GM19395 (cell line): ENCODE measurements at regions not wholly inside any gene's neighbourhood (a gene's known extent, or its start where the extent isn't known, plus 50 kb on each side); places are given as distances from the start of the nearest gene placed in this dataset.
"Not testable (repeated sequence)": the region's sequence is repeated elsewhere in the genome, so short reads cannot be mapped to it uniquely, and the experiment has no call there.

Experiments used
- ATAC-seq: cut with Tn5 transposase; IDR thresholded peaks from one replicate; pipeline ENCODE4 v1.9.1; 2021; ENCODE audit warnings: mild to moderate bottlenecking, moderate library complexity; ENCODE audit not compliant: unreplicated experiment

DNA sequence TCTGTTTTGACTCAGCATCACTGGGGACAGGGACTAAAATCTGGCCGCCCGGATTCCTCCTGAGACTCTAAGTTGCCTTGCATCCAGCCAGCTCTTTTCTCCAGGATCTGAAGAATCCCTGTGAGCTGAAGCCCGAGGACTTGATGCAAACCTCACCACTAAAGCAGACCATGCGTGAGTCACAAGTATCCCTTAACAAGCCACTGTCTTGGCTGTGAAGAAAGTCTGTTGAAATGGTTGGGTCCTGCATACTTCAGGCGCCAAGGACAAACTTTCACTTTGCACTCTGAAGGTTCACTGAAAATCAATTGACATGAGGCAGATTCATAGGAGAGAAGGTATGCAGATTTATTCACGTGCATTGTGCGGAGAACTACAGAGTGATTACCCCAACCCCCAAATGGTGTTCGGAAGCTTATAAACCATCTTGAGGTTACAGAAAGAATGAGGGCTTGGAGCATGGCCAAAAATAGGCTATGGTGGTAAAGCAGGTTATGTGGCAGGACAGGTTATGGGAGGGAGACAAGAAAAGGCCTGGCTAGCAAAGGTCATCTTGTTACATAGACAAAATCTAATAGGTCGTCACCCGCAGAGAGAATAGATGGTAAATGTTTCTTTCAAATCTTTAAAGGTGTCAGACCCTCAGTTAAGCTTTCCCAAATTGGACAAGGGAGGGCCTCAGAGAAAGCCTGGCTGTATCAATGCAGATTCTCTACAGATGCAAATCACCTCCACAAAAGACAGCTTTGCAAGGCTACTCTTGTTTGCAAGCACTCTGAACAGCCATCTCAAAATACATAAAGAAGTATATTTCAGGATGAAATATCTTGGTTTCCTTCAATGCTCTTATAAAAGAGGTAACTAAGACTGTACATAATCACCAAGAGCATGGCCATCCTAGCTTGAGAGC, 126.3 kb upstream of the PLAAT1 start:
- ATAC-seq = no peak

DNA sequence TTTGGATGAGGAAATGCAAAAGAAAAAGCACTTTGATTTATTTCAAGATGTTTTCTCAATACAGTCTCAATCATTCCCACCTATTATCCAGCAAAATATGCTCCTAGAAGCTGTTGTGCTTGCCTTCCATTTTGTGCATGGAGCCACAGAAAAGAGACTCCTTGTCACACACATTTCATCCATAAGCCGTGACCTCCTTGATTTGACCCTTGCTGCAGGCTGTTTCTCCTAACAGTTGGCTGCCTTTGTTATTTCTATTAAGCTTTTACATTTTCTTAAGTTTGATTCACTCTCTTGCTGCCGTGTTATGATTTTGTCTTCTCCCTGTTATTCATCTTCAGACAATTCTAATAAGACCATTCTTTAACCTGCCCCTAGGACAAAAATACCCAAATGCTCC, 124.2 kb upstream of the PLAAT1 start:
- ATAC-seq = no peak

DNA sequence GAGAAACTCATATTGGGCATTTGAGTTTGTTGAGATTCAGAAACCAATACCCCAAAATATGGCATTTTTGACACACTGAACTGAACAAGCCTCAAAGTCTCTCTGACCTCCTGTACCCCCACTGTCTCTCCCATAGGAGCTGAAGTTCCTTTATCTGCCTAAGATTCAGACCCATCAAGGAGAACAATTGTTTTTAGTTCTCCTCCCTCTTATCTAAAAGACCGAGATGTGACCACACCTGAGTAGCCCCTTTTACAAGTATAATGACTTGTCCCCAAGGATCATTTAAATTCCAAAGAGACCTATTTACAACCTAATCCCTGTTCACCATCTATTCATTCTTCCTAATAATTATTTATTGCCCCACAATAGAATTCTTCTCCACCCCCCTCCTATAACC, 122.1 kb upstream of the PLAAT1 start:
- no peak for ATAC-seq

DNA sequence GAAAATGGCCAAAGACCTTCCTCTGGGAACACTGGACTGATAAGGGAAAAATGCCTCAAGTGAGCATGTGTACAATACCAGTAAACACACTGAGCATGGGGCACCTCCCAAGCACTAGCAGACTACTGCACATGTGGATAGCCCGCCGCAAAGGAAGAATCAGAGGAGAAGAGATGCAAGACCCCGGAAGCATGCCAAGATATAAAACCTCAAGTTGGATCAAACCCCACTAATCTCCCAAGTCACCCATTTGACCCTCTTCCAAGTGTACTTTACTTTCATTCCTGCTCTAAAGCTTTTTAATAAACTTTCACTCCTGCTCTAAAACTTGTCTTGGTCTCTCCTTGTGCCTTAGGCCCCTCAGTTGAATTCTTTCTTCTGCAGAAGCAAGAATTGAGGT, 121.1 kb upstream of the PLAAT1 start:
- ATAC-seq = no peak

DNA sequence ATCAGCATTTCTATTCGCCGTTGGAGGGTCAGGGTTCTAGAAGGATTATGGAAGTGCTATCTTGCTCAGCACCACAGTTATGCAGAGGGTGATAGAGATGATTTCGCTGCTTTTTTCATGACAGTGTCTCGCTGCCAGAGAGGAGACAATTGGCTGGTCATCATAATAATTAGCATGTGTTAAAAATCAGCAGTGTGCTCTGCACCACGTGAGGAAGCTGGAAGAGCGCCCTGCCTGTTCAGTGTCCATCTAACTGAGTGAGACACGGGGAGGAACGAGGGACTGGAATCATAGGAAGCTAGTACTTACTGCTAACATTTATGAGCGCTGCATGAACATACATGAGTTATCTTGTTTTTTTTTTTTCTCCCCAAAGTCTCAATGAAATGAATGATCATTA, 116.2 kb upstream of the PLAAT1 start:
- ATAC-seq = no peak

DNA sequence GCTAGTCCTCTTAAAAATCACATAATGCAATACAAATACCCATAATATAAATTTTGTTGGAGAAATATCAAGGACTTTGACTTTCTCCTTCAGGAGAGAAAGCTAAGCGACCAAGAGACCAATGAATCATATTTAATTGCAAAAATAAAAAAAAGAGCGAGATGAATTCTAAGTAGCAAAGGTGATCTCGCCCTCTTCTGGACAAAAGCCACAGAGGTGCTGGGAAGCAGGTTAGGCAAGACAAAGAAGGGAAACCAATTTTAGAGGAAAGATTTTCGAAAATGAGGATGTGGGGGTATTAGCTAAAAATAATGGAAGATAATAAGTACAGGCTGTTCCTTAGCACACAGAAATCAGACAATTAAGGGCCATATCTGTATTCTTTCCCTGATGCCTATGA, 111.4 kb upstream of the PLAAT1 start:
- no peak for ATAC-seq

DNA sequence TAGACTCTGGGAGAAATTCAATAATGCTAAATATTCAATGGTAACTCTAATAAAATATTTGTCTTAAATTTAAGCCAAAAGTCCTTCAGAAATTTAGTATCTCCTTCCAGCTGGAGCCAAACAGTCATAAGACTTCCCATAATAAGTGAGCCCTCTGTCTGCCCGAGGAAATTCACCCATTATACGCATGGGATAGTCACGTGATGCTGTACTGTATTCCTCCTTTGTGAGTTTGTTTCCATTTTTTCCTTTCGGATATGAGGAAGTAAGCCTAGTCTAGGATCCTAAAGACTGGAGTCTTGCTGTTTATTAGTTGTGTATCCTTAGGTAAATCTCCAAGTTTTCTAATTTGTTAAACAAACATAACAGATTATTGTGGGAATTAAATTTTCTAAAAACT, 110.4 kb upstream of the PLAAT1 start:
- ATAC-seq = no peak

DNA sequence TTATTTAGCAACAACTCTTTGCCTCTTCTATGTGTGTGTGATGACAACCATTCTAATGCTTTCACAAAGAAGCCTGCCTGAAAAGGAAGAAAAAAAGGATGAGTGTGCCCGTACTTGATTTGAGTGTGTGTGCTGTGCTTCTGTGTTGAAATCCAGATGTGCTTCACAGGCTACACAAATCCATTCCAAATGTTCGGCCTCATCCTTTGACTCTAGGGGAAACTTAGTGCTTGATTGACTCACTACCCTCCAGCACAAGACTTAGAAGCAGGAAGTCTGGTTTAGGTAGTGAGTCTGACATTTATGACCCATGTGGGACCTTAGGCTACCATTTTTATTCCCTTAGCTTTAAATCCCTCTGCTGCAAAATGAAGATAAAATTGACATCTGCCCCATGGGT, 108.8 kb upstream of the PLAAT1 start:
- ATAC-seq = no peak

DNA sequence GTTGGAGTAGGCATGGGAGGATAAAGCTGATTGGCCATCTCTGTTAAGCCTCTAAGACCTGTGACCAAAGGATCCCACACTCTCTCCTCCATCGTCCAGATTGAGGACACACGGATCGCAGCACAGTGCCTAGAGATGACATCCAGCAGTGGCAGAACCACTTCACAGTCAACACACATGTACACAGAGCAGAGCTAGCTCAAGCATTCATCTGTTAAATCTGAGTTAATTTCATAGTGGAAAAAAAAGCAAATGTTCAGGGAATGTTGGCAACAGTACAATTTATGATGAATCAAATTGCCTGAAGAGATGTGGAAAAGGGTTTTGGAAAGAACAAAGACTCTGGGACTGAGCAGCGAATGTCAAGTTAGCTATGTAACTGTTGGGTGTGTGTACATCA, 108.1 kb upstream of the PLAAT1 start:
- no peak for ATAC-seq

DNA sequence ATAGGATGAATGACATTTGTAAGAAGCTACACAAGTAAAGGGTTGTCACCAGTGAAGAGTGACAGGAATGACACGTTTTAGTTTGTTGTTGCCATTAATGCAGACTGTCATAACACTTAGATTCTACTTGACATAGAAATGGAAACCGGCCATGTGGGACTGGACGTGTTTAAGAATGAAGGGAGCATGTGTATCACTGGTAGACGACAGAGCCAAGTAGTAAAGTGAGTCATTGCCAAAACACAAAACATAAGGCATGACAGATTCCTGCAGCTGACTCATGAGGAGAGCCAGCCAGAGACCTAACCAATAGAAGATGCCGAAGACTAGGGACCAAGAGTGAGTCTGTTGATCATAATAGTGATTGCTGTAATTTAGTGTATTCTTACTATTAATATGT, 106.2 kb upstream of the PLAAT1 start:
- no peak for ATAC-seq

DNA sequence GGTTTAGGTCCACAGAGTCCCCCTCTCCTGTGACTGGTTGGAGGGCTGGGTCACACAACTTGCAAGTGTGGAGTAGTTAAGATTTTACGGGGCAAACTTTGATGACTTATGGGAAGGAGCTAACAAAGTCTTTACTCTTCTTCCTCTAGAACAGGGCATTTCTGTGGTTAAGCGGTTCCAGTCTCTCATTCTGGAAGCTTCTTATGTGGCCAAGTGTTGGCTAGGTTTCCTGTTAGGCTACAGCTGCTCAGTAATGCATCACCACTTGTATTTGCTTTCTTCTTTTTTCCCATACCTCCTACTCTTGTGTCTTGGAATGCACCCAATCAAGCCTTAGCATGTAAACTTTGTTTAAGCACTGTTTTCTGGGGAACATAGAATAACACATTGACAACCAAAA, 100.6 kb upstream of the PLAAT1 start:
- no peak for ATAC-seq

DNA sequence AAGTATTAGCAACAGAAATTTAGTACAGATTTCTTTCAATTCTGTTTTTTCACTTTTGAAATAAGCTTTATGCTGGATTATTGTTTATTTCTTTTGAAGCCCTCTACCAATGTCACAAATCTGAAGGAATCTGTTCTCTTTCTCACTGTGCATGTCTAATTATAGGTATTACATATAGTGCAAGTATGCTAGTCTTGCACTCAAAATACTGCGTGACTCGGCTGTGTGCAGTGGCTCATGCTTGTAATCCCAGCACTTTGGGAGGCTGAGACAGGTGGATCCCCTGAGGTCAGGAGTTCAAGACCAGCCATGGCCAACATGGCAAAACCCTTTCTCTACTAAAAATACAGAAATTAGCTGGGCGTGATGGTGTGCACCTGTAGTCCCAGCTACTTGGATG, 95.8 kb upstream of the PLAAT1 start:
- ATAC-seq = no peak

DNA sequence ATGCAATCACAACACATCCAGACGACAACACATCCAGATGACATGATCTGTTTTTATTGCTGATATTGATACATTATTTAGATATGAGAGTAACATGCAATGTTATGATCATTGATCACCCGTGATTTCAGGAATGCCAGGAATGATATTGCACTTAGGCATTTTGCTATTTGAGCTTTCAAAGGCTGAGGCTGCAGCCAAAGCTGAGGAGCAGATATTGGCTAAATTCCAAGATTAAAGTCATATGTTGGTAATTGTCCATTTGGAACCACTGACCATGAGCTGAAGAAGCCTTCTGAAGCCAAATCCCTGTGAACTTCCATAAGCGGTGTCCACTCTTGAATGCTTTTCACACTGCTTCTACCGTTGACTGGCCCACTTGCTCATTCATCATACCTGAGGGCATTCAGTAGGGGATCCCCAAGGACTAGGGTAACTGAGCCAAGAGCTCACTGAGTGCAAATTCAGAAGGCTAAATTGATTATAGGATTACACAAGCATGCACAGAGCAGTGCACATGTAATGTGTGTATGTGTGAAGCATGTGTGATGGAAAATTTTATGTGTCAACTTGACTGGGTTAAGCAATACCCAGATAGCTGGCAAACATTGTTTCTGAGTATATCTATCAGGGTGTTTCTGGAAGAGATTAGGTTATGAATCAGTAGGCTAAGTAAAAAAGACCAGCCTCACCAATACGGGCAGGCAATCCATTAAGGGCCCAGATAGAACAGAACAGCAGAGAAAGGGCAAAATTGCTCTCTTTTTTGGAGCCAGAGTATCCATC, 92.1 kb upstream of the PLAAT1 start:
- no peak for ATAC-seq

DNA sequence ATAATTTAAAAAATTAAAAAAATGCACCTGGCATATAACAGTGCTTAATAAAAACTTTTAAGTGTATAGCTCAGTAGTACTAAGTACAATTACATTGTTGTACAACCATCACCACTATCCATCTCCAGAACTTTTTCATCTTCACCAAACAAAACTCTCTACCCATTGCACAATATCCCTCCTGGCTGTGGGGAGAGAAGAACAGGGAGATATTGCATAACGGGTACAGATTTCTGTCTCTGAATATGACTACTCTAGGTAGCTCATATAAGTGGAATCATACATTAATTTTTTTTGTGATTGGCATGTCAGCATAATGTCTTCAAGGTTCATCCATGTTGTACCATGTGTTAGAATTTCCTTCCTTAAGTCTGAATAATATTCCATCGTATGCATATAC, 91.0 kb upstream of the PLAAT1 start:
- no peak for ATAC-seq

DNA sequence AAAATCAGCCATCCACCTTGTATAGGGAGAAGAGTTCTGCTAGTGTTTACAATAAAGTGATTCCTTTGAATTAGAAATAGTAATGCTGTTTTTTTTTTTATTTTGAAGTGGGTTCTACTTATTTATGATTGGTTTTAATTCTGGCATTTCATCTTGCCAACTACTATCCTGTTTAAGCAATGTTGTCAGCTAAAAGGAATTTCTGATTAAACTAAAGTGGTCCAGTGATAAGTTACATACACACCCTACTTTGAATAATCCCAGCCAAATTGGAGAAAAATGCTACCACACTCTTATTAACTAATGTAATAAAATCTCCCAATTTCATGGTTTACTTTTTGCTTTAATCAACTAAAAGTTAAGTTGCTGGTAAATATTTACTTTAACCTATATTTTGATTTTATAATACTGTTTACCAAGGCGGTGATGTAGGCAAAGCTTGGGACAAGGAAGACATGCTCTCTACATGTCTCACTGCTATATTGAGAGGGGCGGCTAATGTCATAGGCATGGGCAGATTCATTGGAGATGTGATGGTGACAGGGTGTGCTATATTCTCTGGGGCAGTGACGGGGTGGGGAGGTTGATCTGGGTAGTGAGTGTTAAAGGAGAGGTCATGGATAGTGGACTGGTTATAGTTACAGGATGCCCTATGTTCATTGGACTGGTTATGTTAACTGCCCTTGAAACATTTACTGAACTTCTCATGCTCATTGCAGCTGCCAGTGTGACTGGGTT, 85.8 kb upstream of the PLAAT1 start:
- ATAC-seq = not testable (repeated sequence)

DNA sequence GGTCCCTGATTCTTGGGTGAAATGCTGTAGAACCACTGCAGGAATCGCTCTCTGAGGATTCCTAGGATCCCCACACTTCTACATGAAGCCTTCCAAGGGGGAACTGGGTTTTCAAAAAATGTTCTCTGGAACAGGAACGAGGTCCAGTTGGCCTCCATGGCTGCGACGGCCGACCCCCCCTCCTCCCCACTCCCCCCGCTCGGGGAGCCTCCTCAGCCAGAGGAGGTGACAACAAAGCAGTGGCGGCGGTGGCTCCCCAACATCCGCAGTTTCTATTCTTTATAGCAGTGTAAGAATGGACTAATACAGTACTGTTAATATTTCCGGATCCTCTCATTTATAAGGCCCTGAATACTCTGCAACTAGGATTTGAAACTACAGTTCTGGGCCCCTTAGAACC, 84.0 kb upstream of the PLAAT1 start:
- ATAC-seq = no peak

DNA sequence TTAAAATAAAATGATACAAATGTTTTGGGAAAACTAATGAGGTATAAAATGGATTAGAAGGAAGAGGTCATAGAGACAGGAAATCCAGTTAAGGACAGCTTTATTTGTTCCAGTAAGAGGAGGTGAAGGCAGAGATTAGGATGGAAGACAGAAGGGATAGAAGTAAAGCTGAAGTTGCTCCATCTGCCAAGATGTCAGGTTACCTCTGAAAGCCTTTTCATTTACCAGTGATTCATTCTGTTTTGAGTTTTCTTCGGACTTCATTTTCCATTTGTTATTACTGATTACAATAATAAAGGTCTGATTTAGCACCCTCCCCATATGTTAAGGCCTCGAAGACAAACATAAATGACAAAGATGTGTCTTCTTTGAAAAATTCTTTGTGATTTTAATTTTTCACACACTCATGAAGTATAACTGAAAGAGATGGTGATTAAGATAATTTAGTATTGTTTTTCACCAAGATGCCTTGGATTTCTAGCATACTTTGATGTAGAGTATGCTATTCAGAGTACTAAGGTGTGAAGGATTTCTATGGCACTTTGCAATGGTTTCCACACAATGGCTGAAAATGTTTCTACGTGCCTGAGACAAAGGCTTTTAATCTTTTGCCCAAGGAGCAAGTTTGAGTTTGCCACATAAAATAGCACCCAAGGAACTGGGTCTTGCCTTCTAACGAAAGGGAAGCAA, 75.4 kb upstream of the PLAAT1 start:
- no peak for ATAC-seq

DNA sequence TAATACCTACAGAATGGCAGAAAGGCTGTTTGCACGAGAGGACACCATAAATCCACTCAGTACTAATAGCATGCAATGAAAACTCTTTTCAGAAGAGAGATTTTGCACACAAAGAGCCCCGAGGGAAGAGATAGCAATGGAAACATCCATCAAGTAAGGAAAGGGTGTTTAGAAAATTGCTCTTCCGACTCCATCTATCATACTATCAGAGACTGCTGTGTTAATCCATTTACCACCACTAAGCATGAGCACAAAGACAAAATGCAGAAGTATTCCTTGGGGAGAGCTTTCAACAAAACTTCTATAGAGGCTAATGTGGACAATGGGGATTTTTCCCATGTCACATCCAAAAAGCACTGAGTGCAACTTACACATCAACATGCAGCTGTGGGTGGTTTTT, 72.1 kb upstream of the PLAAT1 start:
- ATAC-seq = no peak

DNA sequence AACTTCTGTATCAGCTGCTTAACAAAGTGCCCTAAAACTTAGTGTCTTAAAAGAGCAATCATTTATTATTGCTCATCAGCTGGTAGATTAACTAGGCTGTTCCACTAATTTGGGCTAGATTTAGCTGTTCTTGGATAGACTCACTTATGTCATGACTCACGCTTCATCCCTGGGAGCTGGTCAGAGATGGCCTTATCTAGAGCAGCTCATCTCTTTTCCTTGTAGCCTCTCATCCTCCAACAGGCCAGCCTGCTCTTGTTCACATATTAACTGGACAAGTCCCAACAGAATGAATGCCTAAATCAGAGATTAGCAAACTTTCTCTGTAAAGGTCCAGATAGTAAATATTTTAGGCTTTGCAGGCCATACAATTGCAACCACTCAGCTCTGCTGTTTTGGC, 66.9 kb upstream of the PLAAT1 start:
- ATAC-seq = no peak

DNA sequence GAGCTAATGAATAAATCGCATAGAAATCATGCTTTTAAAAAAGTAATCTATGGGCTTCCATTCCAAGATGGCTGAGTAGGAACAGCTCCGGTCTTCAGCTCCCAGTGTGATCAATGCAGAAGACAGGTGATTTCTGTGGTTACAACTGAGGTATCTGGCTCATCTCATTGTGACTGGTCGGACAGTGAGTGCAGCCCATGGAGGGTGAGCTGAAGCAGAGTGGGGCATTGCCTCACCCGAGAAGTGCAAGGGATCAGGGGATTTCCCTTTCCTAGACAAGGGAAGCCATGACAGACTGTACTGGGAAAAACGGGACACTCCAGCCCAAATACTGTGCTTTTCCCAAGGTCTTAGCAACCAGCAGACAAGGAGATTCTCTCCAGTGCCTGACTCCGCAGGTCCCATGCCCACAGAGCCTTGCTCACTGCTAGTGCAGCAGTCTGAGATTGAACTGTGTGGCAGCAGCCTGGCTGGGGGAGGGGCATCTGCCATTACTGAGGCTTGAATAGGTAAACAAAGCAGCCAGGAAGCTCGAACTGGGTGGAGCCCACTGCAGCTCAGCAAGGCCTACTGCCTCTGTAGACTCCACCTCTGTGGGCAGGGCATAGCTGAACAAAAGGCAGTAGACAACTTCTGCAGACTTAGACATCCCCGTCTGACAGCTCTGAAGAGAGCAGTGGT, 61.5 kb upstream of the PLAAT1 start:
- not testable (repeated sequence) for ATAC-seq
